ENCODE measurements at regions not wholly inside any gene's neighbourhood (a gene's known extent, or its start where the extent isn't known, plus 50 kb on each side); places are given as distances from the start of the nearest gene placed in this dataset.

DNA sequence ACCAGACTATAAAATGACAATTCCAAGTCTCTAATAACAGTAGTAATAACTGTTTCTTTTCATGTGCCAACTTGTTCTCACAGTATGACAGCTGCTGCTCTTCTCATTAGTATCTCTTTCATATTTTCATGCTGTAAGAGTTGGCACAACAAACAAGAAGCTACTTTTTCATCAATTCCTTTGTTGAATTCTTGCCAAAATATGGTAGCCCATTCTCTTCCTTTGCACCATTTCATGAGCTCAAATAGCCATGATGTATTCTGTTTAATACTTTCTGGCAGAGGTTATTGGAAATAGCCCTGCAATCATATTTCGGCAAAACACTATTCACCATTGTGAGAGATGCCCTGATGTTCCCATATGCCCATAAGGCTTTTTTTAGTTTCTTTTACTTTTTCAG, 1100.7 kb downstream of the TRHDE start:
- no peak for DNase-seq

DNA sequence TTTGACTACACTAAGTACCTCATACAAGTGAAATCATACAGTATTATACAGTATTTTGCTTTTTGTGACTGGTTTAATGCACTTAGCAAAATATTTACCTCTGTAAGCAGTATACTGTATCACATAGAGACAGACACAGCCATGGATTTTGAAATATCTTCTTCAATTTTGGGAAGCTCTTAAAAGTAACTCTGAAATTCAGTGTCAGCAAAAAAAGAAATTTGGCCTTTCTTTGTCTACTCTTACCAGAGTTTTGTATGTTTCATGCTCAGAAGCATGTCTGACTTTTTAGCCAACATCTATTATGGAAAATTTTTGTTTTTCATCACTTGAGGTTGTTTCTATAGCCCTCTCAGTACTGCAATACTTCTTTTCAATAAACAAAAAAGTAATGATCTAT, 1102.2 kb downstream of the TRHDE start:
- DNase-seq: no peak

DNA sequence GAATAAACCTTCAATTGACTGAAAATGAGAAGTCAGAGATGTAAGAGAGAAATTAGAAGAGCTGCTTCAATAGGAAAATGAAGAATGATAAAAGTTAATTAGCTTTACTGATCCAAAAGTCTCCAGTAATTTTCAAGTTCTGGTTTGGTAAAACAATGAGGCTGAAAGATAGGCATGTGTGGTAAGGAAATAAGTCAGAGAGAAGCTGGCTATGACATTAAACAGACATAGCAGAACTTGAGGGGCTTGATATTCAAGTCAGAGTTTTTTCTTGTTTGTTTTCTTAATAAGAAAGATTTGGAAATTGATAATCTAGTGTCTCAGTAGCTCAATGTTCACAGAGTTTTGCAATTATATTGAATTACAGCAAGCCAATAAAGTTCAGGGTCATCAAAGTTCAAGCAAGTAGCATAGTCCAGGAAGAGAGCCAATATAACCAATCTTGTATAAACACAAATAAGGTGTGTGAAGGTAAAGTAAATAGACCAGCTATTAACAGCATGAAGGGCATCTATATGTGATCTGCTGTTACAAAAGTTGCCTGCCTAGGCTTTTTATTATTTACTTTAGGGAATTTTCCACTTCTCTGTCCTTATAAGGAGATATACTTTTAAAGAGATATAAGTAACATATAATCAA, 1111.5 kb downstream of the TRHDE start:
- peak; percentile 0 for DNase-seq

DNA sequence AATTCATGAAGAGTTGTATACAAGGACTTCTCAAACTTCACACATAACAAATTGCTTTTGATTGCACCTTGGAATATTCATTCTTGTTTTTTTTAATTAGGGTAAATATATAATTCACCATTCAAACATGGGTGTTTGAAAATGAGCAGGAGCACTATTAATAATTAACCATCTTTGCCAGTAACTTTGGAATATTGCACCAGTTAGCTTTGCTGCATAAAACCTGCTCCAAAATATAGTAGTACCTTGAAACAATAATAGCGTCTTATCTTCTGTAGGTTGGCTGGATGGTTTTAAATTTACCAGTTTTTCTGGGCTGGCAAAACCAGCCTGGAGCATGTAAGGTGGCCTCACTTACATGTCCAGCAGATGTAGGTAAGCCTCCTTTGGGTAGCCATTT, 1112.4 kb downstream of the TRHDE start:
- no peak for DNase-seq

DNA sequence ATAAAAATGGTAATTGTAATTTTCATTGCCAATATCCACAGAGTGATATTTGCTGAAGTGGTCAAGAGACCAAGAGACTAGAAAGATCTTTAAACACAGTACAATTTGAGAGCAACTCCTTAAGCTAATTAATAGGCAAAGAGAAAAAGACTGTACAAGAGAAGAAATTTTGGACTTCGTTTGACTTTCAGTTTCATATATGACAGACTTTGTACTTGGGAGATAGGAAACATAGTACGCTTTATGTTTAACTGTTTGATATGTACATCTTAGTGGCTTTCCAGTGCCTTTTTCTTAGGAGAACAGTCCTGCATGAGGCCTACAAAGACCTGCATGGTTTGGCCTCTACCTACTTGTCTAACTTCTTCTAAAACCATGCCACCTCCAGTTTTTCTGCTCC, 1118.1 kb downstream of the TRHDE start:
- DNase-seq: no peak

DNA sequence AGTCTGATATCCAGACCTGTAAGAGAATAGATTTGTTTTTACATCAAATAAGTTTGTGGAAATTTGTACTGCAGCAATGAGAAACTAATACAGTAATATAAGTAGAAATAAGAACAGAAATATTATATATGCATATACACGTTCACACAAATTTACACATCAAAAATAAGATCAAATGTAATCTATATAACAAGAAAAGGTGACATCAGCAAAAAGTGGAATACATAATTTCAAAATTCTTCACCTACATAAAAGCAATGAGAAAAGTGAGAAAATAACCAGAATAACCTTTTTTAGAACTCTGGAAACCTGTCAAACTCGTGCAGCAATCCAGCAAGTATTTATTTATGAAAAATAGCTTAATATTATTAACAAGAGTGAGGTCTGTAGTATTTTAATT, 1124.6 kb upstream of the ATXN7L3B start:
- no peak for DNase-seq

DNA sequence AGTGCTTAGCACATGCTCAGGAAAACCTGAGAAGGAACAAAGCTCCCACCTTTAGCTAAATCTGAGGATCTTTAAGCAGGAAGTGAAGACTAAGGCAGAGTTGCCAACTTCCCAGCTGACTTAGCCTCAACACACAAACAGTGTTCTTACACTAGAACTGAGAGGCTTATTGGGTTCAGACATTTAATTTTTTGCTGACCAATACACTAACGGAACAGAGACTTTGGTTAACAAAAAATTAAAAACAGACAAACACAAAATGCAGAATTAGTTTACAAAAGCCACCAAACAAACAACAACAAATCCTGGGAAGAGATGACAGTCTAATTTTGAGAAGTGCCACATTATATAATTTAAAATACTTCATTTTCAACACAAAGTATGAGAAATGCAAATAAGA, 1123.7 kb upstream of the ATXN7L3B start:
- no peak for DNase-seq

DNA sequence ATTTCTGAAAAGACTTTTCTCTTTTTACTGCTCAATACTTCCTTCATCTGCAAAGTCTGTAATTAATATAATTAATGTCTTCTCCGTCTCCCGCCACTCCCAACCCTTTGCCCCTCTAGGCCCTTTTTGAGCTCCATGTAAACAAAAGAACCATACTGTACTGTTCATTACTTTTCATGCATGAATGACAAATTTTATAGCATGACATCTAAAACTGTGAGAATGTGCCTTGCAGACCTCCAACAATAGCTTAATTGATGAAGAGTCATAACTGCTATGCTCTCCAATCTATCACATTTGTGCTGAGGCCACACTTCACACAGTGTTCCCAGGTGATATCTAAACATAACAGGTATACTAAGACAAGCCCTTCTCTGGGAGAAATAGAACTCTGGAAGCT, 1122.7 kb upstream of the ATXN7L3B start:
- DNase-seq: no peak

DNA sequence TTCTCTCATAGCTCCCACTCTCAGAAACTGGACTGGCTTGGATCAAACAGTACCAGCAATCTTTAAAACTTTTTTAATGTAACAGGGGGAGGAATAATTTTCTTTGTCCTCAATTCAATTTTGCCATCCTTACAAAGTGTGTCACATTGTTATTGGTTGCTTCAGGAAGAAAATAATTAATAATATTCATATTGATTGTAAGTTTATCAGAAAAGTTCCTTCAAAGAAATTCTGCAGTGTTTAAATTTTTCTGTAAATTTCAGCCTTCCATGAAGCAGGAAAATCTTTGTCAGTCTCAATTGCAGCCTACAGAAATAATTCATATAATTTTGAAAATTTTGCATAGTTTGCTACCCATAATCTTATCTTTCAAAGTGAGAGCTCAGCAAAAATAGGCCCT, 1119.1 kb upstream of the ATXN7L3B start:
- DNase-seq: no peak

DNA sequence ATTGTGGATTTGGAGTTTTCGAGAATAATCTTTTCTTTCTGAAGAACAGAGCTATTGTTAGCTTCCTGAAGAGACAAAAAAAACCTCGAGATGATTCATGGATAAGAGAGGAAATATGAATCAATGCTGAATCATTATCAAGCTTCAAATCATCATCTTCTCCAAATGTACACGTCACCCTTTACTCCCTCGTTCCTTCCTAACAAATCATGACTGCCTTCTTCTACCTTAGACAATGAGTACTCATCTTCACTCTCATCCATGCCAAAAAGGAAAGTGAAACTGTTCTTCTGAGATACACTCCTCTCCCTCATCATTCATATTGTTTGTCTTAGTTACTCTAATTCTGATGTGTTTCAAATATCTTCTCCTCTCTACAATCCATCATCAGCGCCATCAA, 1115.8 kb upstream of the ATXN7L3B start:
- no peak for DNase-seq

DNA sequence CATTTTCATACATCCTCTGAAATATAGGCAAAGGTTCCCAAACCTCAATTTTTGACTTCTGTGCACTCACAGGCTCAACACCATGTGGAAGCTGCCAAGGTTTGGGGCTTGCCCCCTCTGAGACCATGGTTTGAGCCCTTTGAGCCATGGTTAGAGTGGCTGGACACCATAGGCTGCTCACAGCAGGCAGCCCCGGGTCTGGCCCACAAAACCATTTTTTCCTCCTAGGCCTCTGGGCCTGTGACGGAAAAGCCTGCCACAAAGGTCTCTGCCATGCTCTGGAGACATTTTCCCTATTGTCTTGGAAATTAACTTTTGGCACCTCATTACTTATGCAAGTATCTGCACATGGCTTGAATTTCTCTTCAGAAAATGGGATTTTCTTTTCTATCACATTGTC, 1113.2 kb upstream of the ATXN7L3B start:
- DNase-seq: no peak

DNA sequence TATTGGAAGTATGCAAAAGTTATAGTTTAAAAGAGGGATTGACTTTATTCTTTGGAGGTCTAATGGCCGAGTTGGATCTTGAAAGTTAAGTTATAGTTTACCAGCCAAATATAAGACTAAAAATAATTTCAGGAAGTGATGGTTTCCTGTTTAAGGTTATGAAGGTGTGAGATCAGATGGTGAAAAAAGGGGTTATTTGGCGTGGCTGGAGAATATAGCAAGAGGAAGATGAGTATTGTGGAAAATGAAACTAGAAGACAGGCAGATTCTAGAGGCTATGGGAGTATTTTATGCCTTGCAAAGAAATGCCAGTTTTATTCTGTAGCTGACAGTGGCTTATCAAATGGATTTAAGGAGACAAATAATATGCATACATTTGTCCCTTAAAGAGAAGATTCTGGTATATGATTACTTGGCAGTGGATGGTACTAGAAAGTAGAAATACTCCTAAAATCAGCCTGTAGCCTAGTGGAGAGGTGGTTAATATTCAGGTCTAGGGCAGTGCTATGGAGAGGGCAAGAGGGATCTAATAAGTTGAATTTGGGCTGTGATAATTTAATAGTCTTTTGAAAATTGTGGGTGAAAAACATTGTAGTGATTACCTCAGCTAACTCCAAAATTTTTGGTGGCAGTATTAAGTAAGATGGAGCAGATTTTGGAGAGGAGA, 1091.8 kb upstream of the ATXN7L3B start:
- DNase-seq: no peak

DNA sequence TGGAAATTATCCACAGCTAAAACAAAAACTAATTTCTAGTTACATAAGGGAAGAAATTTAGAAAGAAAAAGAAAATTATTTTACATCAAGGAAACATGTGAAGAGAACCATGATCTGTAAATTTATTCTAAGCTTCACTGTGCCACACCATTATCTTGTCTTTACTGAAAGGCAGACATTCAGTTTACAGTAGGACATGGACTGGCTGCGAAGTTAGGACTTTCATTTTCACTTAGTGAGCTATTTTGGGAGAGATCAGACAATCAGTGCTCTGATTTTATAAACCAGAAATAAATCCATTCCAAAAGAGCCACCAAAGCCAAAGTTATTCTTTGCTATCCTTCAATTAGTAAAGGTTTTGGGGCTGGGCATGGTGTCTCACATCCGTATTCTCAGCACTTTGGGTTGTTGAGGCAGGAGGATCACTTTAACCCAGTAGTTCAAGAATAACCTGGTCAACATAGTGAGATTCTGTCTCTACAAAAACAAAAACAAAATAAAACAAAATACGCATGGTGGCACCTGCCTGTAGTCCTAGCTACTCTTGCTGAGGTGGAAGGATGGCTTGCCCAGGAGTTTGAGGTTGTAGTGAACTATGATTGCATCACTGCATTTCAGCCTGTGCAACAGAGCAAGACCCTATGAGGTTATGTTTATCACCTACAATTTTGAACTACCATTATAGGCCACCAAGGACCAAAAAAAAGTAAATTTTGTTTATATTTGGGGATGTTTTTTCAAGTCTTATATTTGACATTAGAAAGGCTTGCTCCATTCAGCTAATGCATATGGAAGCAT, 1084.8 kb upstream of the ATXN7L3B start:
- DNase-seq: no peak

DNA sequence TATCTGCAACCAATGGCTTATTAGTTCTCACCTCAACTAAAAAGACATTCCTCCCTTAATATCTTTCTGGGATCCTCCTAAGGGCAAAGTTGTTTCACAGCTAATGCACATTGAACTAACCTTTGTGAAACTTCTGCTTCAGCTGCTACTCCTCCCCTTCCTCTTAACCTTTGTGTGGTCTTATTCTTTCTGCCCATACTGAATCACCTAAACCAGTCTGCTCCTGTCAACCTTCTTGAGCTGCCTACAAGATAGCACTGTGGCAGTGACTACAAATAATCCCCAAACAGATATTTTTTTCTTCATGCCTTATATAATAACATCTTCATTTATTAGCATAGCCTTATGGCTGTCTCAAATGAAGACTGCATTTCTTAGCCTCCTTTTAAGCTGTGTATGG, 1077.4 kb upstream of the ATXN7L3B start:
- no peak for DNase-seq

DNA sequence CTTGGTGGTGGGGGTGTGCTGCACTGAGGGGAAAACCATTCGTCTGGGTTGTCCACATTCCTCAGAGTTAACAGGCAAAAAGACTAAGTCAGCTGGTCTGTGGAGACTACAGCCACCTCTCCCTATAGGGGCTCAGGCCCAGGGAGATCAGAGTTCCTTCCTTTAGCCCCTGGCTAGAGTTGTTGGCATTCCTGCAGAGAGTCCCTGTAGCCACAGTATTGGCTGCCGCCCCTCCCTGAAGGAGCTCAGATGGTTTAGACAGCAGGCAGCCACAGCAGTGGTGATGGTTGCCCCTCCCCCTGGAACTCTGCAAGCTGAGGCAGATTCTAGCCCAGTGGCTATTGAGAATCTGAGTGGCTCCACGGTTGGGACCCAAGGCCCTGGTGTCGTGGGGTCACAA, 1072.5 kb upstream of the ATXN7L3B start:
- DNase-seq: no peak

DNA sequence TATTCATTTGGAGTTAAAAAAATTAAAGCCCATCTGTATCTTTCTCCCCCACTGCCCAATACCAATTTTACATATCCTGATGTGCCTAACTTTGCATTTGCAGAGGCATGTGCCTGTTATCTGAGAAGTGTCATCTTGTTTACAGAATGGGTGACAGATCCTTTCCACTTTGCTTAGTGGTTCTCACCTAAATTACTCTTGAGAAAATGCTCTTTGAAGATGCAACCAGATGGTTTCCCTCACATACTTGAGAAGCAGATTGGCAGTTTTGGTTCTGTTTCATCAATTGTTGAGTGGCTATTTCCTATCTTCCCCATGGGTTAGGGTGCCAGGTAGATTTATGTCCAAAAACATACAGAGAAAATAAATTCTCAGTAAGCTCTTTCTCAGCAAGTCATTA, 1051.4 kb upstream of the ATXN7L3B start:
- DNase-seq: no peak

DNA sequence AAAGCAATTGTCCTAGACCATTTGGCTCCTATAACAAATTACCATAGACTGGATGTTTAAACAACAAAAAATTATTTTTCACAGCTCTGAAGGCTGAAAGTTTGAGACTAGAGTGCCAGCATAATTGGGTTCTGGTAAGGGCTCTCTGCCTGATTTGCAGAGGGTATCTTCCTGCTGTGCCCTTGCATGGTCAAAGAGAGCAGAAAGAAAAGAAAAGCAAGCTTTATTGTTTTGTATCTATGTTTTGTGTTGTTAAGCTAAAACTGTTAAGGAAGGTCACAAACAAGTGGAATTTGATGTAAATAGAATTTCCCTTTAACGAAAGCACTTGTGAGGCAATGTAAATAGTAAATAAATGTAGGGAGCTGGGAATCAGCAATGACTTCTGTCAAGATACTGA, 1031.0 kb upstream of the ATXN7L3B start:
- no peak for DNase-seq

DNA sequence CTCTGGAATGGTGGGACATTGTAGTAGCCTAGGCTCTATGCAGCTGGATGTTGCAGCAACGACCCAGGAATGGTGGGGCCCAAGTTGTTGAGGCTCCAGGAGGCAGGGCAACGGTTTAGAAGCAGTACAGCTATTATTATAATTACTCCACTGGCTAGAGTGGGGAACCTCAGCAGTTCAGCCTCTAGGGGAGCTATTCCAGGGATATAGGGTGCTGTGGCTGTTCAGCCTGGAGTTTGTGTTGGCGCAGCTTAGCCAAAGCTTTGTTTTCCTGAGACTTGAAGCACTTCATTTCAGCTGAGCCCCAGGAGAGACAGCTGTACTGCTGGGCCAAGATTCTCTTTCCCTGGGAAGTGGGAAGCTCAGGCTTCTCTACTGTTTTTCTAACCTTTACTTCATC, 1023.0 kb upstream of the ATXN7L3B start:
- DNase-seq: no peak

DNA sequence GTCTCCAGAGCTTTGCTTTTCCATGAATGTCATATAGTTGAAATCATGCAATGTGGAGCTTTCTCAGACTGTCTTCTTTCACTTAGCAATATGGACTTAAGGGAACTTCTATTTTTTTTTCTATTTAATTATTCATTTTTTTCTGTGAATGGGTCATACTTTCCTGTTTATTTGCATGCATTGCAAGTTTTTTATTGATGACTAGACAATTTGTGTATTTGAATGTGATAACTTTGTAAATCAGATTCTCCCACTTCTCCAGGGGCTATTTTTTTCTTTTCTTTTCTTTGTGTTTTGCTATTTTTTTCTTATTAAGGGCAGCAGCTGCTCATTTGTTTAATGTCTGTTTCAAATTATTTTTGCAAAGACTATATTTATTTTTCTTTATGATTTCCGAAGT, 1019.8 kb upstream of the ATXN7L3B start:
- no peak for DNase-seq

DNA sequence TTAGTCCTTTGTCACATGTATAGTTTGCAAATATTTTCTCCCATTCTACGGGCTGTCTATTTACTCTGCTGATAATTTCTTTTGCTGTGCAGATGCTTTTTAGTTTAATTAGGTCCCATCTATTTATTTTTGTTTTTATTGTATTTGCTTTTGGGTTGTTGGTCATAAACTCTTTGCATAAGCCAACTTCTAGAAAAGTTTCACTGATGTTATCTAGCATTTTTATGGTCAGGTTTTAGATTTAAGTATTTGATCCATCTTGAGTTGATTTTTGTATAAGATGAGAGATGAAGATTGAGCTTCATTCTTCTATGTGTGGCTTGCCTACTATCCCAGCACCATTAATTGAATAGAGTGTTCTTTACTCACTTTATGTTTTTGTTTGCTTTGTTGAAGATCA, 1008.4 kb upstream of the ATXN7L3B start:
- no peak for DNase-seq

DNA sequence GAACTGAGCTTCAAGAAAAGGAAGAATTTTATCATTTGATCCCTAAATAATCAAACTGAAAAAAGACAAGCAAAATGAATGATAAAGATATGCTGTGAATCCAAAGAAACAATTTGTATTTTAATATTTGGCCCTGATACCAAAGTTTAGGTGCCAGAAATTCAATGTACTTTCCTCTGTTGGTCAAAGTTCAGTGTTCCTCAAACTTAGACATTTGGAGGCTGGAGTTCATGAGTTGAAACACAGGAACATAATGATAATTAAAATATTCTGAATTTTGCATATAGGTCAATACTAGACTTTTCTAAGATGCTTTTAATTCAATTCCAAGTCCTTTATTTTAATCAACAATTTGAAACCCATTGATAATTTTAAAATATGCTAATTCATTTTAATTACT, 1007.7 kb upstream of the ATXN7L3B start:
- no peak for DNase-seq

DNA sequence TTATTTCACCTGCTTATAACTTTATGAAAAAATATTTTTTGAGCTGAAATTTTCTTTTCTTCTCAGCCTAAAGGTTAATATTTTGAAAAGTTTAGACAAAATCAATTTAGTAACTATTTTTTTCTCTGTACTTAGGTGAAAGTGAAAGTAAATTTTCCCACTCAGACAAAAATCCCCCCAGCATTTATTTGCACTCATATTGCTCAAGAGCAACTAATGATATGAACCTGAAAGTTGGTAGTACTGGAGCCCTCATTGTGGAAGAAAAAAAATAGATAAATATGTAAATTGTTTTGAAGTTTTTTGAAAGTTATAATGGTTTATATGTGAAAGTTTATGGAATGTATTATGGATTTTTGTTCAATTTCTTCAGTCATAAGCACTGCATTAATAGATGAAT, 1005.9 kb upstream of the ATXN7L3B start:
- no peak for DNase-seq

DNA sequence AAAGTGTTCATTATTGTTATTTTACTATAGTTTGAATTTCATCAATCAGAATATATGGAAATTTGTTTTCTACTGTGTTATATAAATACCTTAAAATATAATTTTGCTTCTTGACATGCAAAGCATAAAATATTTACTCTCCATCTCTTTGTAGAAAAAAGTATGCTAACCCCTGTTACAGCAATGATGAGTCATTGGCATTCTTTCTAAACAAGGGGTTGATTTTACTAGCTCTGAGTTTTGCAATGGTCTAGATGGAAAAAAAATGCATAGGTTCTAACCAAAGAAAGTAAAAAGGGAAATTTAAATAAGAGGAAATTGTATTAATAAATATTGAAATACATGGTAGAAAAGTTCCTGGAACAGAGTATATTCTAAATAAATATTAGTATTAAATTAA, 990.2 kb upstream of the ATXN7L3B start:
- DNase-seq: no peak

DNA sequence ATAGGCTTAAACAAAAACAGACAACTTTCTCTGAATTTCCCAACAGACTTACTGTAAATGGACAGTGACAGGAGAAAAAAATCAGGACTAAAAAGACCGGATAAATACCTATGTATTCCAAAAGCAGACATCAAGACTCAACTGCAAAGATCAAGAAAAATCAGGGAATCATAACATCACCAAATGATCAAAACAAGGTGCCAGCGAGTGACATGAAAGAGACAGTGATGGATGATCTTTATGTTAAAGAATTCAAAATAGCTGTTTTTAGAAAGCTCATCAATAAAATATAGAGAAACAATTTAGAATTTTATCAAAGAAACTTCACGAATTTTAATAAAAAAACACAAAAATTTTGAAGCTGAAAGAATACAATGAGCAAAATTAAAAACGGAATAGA, 952.5 kb upstream of the ATXN7L3B start:
- no peak for DNase-seq
